CD4-positive, alpha-beta T cell (primary cell): ENCODE measurements at regions not wholly inside any gene's neighbourhood (a gene's known extent, or its start where the extent isn't known, plus 50 kb on each side); places are given as distances from the start of the nearest gene placed in this dataset.
"Not testable (repeated sequence)": the region's sequence is repeated elsewhere in the genome, so short reads cannot be mapped to it uniquely, and the experiment has no call there.

Experiments used
- ATAC-seq: fragments of 200-7000 bp; cut with Tn5 transposase; one replicate; pipeline ENCODE4 v1.10.0; 2022; ENCODE audit warnings: mild to moderate bottlenecking; ENCODE audit not compliant: poor library complexity
- CTCF ChIA-PET: fragments of 350-600 bp; sonication (Branson Sonifier 250); formaldehyde crosslinking; loops from one replicate; lab custom pipeline; 2021; ENCODE audit warnings: antibody characterized with exemption, inconsistent platforms; lab: Charles Lee
- POLR2A ChIA-PET: fragments of 350-600 bp; sonication (Branson Sonifier 250); formaldehyde crosslinking; loops from one replicate; lab custom pipeline; 2021; ENCODE audit warnings: antibody characterized with exemption, inconsistent platforms; lab: Charles Lee
- DNase-seq, 14 experiments: peaks; one replicate each; pipeline ENCODE4 v3.0.0-alpha.2; 2013 to 2020; ENCODE audit warnings: mixed read lengths in 2 of 14
- H3K27ac ChIP-seq, 2 donors: one replicate each; pipeline versions ENCODE4 v1.5.1 to v1.7.0; 2013; ENCODE audit warnings: low read length in 2 of 2, low read depth in 1 of 2, mild to moderate bottlenecking in 1 of 2
- H3K27me3 ChIP-seq, 2 experiments: 1 replicate in 1 of 2; 2 replicates in 1 of 2; pipeline versions ENCODE4 v1.6.1 to v1.7.0; 2013; ENCODE audit warnings: low read length in 2 of 2, control low read depth in 1 of 2, mild to moderate bottlenecking in 1 of 2, moderate library complexity in 1 of 2; ENCODE audit not compliant: insufficient read depth in 2 of 2, control insufficient read depth in 1 of 2
- H3K36me3 ChIP-seq: one replicate; pipeline ENCODE4 v1.6.1; 2013; ENCODE audit warnings: low read length, control low read depth; ENCODE audit not compliant: insufficient read depth
- H3K4me1 ChIP-seq: one replicate; pipeline ENCODE4 v1.6.1; 2013; ENCODE audit warnings: low read length, control low read depth; ENCODE audit not compliant: insufficient read depth
- H3K4me3 ChIP-seq: one replicate; pipeline ENCODE4 v1.5.1; 2013; ENCODE audit warnings: mild to moderate bottlenecking, low read length, moderate library complexity
- H3K9me3 ChIP-seq, 2 experiments: 1 replicate in 1 of 2; 2 replicates in 1 of 2; pipeline versions ENCODE4 v1.6.1 to v1.7.0; 2013; ENCODE audit warnings: low read length in 2 of 2, mild to moderate bottlenecking in 2 of 2, control low read depth in 1 of 2, moderate library complexity in 1 of 2; ENCODE audit not compliant: control insufficient read depth in 1 of 2, insufficient read depth in 1 of 2
- H3K27ac Mint-ChIP-seq: one replicate; pipeline ENCODE4 v1.8.0; 2020; ENCODE audit warnings: mixed read lengths
- H3K27me3 Mint-ChIP-seq: one replicate; pipeline ENCODE4 v1.8.0; 2021; ENCODE audit warnings: mixed read lengths
- H3K36me3 Mint-ChIP-seq: one replicate; pipeline ENCODE4 v1.8.0; 2021; ENCODE audit warnings: low read depth, mixed read lengths
- H3K4me1 Mint-ChIP-seq: one replicate; pipeline ENCODE4 v1.8.0; 2021; ENCODE audit warnings: low read depth, mixed read lengths
- H3K4me3 Mint-ChIP-seq: one replicate; pipeline ENCODE4 v1.8.0; 2020; ENCODE audit warnings: mild to moderate bottlenecking, mixed read lengths
- H3K9me3 Mint-ChIP-seq: one replicate; pipeline ENCODE4 v1.8.0; 2020; ENCODE audit warnings: mixed read lengths
- intact Hi-C, 2 experiments: fragments of 100-400 bp; cut with DNase I in 1 of 2; cut with micrococcal nuclease in 1 of 2; formaldehyde crosslinking; loops; one replicate each; pipeline versions ENCODE4 v1.15.1 to v1.9.0; 2023 to 2025; cut with DNase I, micrococcal nuclease
- TF ChIP-seq, protein P1 (sequence below): fragments of 200-600 bp; IDR thresholded peaks from one replicate; pipeline ENCODE4 v1.8.0; 2022; ENCODE audit warnings: antibody characterized with exemption, mild to moderate bottlenecking

DNA sequence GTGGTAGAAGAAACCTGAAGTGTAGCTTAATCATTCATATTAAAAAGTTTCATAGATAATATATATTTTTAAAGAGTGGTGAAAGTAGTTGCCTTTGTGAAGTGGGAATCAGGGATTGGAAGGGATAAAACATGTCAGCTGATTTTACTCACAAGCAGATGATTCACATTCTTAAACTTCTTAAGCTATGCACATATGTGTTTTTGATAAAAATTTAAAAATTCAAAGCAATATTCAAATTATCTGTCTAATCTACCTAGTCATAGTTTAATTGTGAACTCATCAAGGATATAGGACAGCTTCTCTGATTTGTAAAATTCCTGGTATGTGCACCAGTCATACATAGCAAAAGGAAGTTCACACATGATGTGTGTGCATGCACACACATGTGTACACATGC is 520.6 kb upstream of the PITX2 start:
- TF ChIP-seq, protein P1, sequence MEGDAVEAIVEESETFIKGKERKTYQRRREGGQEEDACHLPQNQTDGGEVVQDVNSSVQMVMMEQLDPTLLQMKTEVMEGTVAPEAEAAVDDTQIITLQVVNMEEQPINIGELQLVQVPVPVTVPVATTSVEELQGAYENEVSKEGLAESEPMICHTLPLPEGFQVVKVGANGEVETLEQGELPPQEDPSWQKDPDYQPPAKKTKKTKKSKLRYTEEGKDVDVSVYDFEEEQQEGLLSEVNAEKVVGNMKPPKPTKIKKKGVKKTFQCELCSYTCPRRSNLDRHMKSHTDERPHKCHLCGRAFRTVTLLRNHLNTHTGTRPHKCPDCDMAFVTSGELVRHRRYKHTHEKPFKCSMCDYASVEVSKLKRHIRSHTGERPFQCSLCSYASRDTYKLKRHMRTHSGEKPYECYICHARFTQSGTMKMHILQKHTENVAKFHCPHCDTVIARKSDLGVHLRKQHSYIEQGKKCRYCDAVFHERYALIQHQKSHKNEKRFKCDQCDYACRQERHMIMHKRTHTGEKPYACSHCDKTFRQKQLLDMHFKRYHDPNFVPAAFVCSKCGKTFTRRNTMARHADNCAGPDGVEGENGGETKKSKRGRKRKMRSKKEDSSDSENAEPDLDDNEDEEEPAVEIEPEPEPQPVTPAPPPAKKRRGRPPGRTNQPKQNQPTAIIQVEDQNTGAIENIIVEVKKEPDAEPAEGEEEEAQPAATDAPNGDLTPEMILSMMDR, result no peak
- ChIA-PET POLR2A (no interaction called here), CTCF (interaction anchor here (0.9 kb wide), 1 partner anchor 23 kb away, joined by 4 read pairs; no protein-coding TSS in a partner anchor)
- intact Hi-C loops, result no loop called here
- H3K36me3 ChIP-seq, result no peaks in the 10 kb centered on the region
- no peak for ATAC-seq
- no peak overlapping the region for H3K4me3 ChIP-seq
- H3K27me3 Mint-ChIP-seq, result no peaks in the 10 kb centered on the region
- no peaks in the 10 kb centered on the region for H3K4me1 Mint-ChIP-seq
- no peak for DNase-seq
- no peak overlapping the region for H3K27ac Mint-ChIP-seq
- no peaks in the 10 kb centered on the region for H3K27me3 ChIP-seq
- no peak overlapping the region for H3K27ac ChIP-seq
- H3K36me3 Mint-ChIP-seq, result no peaks in the 10 kb centered on the region
- no peaks in the 10 kb centered on the region for H3K4me1 ChIP-seq
- H3K9me3 ChIP-seq, result peaks cover under 1 to 4% of the 10 kb centered on the region in 2 experiments
- no peak overlapping the region for H3K4me3 Mint-ChIP-seq
- H3K9me3 Mint-ChIP-seq, result peaks cover 7% of the 10 kb centered on the region

DNA sequence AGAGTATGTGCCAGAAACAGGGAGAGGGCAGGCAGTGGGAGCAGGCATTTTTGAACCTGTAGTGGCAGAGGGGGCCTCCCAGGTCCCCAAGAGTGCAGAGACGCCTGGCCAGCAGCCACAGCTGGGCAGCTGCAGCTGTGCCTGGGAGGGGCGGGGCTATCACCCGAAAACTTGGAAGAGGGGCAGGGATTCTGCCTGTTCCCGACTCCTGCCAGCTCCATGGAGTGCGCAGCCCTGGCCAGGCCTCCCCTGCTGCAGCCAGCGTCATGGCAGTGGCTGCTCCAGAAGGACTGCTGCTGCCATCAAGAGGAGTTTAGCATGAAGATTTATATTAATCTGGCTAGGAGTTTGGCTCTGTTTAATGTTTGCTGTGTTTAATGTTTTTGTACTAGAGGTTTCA is 532.1 kb upstream of the PITX2 start:
- DNase-seq, result no peak

DNA sequence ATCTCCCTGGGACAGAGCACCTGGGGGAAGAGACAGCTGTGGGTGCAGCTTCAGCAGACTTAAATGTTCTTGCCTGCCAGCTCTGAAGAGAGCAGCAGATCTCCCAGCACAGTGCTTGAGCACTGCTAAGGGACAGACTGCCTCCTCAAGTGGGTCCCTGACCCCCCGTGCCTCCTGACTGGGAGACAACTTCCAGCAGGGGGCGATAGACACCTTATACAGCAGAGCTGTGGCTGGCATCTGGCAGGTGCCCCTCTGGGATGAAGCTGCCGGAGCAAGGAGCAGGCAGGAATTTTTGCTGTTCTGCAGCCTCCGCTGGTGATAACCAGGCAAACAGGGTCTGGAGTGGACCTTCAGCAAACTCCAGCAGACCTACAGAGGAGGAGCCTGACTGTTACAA is 541.7 kb upstream of the PITX2 start:
- H3K4me1 Mint-ChIP-seq, ATAC-seq, CTCF ChIA-PET, H3K27me3 ChIP-seq, H3K27me3 Mint-ChIP-seq, H3K4me3 Mint-ChIP-seq, DNase-seq, H3K9me3 Mint-ChIP-seq, H3K9me3 ChIP-seq, POLR2A ChIA-PET, H3K36me3 ChIP-seq, H3K4me1 ChIP-seq, H3K27ac Mint-ChIP-seq, H3K4me3 ChIP-seq, H3K27ac ChIP-seq, H3K36me3 Mint-ChIP-seq, intact Hi-C loops: not testable (repeated sequence)

More for the DNA sequence above, 532.1 kb upstream of the PITX2 start:
- intact Hi-C loops, result no loop called here
- Mint-ChIP-seq H3K9me3 (peaks cover 4% of the 10 kb centered on the region), H3K4me3 (no peak overlapping the region), H3K27ac (no peak overlapping the region), H3K4me1 (no peaks in the 10 kb centered on the region), H3K36me3 (no peaks in the 10 kb centered on the region), H3K27me3 (no peaks in the 10 kb centered on the region)
- ChIA-PET CTCF (no interaction called here), POLR2A (no interaction called here)
- no peaks in the 10 kb centered on the region for H3K4me1 ChIP-seq
- TF ChIP-seq, protein P1, result no peak
- peaks cover 0 to 17% of the 10 kb centered on the region in 2 experiments for H3K9me3 ChIP-seq
- no peak overlapping the region for H3K27ac ChIP-seq
- no peak for ATAC-seq
- no peak overlapping the region for H3K4me3 ChIP-seq
- no peaks in the 10 kb centered on the region for H3K27me3 ChIP-seq
- H3K36me3 ChIP-seq, result no peaks in the 10 kb centered on the region

DNA sequence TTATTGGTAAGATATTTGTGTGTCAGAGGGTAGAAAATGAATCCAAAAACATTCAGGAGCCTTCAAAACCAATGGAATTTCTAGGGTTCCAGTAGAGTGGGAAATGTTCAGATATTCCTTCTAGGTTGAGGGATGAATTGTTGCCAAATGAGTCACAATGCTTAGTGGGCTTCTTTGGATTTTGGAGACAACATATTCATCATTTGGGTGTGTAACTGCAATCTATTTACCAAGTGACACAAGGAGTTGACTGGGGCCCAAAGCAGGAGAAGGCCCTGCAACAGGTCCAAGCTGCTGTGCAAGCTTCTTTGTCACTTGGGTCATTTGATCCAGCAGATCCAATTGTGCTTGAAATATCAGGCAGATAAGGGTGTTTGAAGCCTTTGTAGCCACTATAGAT is 551.5 kb upstream of the PITX2 start:
- Histone ChIP-seq H3K9me3 (no peaks in the 10 kb centered on the region), H3K4me3 (no peak overlapping the region), H3K27ac (no peak overlapping the region), H3K36me3 (no peaks in the 10 kb centered on the region), H3K27me3 (no peaks in the 10 kb centered on the region), H3K4me1 (no peaks in the 10 kb centered on the region)
- ChIA-PET POLR2A (no interaction called here), CTCF (no interaction called here)
- intact Hi-C loops, result no loop called here
- Mint-ChIP-seq H3K9me3 (peaks cover 12% of the 10 kb centered on the region), H3K4me1 (no peaks in the 10 kb centered on the region), H3K4me3 (no peak overlapping the region), H3K27ac (no peak overlapping the region), H3K36me3 (no peaks in the 10 kb centered on the region), H3K27me3 (no peaks in the 10 kb centered on the region)
- ATAC-seq (no peak), DNase-seq (no peak)
- TF ChIP-seq, protein P1, result no peak
